Endothelial cell of umbilical vein (primary cell): ENCODE measurements at regions not wholly inside any gene's neighbourhood (a gene's known extent, or its start where the extent isn't known, plus 50 kb on each side); places are given as distances from the start of the nearest gene placed in this dataset.

Experiments
- BruUV-seq: library from RNA; stranded (reverse); fragments of 400-500 nt; replicated peaks from 2 replicates; lab custom pipeline; 2021; lab: Mats Ljungman, UMichigan
- CTCF ChIA-PET: fragments of 300-600, 350-600 bp; sonication (Branson Sonifier 250); formaldehyde crosslinking; loops from one replicate; lab custom pipeline; 2021; ENCODE audit warnings: antibody characterized with exemption, inconsistent platforms; lab: Charles Lee
- POLR2A ChIA-PET: fragments of 300-600, 350-600 bp; sonication (Branson Sonifier 250); formaldehyde crosslinking; loops from one replicate; lab custom pipeline; 2021; ENCODE audit warnings: antibody characterized with exemption, inconsistent platforms; lab: Charles Lee
- DNase-seq: peaks from one replicate; pipeline ENCODE4 v3.0.0-alpha.2; 2011; ENCODE audit warnings: low read depth, low spot score
- FAIRE-seq: peaks from 2 replicates; lab custom pipeline; 2011; peaks lifted over from hg19 to GRCh38; lab: Jason Lieb, UNC
- H2AFZ ChIP-seq: 2 replicates; pipeline ENCODE4 v1.6.0; 2012; ENCODE audit warnings: low read depth, low read length, control low read depth, inconsistent platforms
- H3K27ac ChIP-seq: 2 replicates; pipeline ENCODE4 v1.5.1; 2011; ENCODE audit warnings: low read depth, mild to moderate bottlenecking, control low read depth, low read length, moderate library complexity; ENCODE audit not compliant: insufficient read depth
- H3K27me3 ChIP-seq, 2 experiments: 2 replicates each; pipeline versions ENCODE4 v1.6.0 to v1.6.1; 2011; ENCODE audit warnings: low read length in 2 of 2, mixed read lengths in 1 of 2; ENCODE audit not compliant: control insufficient read depth in 2 of 2, insufficient read depth in 2 of 2
- H3K36me3 ChIP-seq, 2 experiments: 2 replicates in 1 of 2; 3 replicates in 1 of 2; pipeline ENCODE4 v1.5.1; 2011; ENCODE audit warnings: low read length in 2 of 2, mild to moderate bottlenecking in 1 of 2, moderate library complexity in 1 of 2; ENCODE audit not compliant: control insufficient read depth in 2 of 2, insufficient read depth in 2 of 2; ENCODE audit errors: extremely low read depth in 1 of 2
- H3K4me1 ChIP-seq: 3 replicates; pipeline ENCODE4 v1.5.1; 2011; ENCODE audit warnings: mild to moderate bottlenecking, low read length; ENCODE audit not compliant: control insufficient read depth, insufficient read depth; ENCODE audit errors: extremely low read depth
- H3K4me2 ChIP-seq: 2 replicates; pipeline ENCODE4 v1.6.1; 2011; ENCODE audit warnings: low read length, control low read depth, mixed read lengths; ENCODE audit not compliant: insufficient read depth
- H3K4me3 ChIP-seq, 3 experiments: fragments of 200-600 bp in 1 of 3; sonication (generic), shearing (Covaris generic) in 1 of 3; replicated peaks in 1 of 3; 2 replicates each; pipeline ENCODE4 v1.5.1; 2011 to 2016; ENCODE audit warnings: control low read depth in 3 of 3, low read length in 3 of 3, mild to moderate bottlenecking in 2 of 3, inconsistent platforms in 1 of 3, low read depth in 1 of 3, moderate library complexity in 1 of 3; ENCODE audit not compliant: insufficient read depth in 1 of 3
- H3K79me2 ChIP-seq: 2 replicates; pipeline ENCODE4 v1.6.0; 2012; ENCODE audit warnings: low read length, inconsistent platforms; ENCODE audit not compliant: control insufficient read depth, insufficient read depth
- H3K9ac ChIP-seq: replicated peaks from 2 replicates; pipeline ENCODE3; 2011; ENCODE audit warnings: low read length, control low read depth; ENCODE audit not compliant: insufficient read depth; ENCODE audit errors: extremely low read depth
- H3K9me1 ChIP-seq: replicated peaks from 3 replicates; pipeline ENCODE4 v1.6.0; 2011; ENCODE audit warnings: mild to moderate bottlenecking, low read length; ENCODE audit not compliant: control insufficient read depth, insufficient read depth; ENCODE audit errors: extremely low read depth
- H3K9me3 ChIP-seq: replicated peaks from 2 replicates; pipeline ENCODE4 v1.5.1; 2012; ENCODE audit warnings: low read length, inconsistent platforms; ENCODE audit not compliant: control insufficient read depth, insufficient read depth
- H4K20me1 ChIP-seq: replicated peaks from 2 replicates; pipeline ENCODE3; 2011; ENCODE audit warnings: mild to moderate bottlenecking, low read length; ENCODE audit not compliant: control insufficient read depth, insufficient read depth; ENCODE audit errors: extremely low read depth
- CTCF ChIP-seq, 2 donors: IDR thresholded peaks; 1 replicate in 1 of 2; 2 replicates in 1 of 2; pipeline ENCODE4 v1.5.1; 2011; ENCODE audit warnings: low read length in 2 of 2, mild to moderate bottlenecking in 2 of 2, moderate library complexity in 2 of 2, control low read depth in 1 of 2, inconsistent platforms in 1 of 2, low read depth in 1 of 2; ENCODE audit not compliant: insufficient read depth in 1 of 2; ENCODE audit errors: extremely low read depth in 1 of 2
- EZH2 ChIP-seq: IDR thresholded peaks from 2 replicates; pipeline ENCODE4 v1.6.1; 2012; ENCODE audit warnings: borderline replicate concordance, low read depth, mild to moderate bottlenecking, moderate library complexity, low read length, inconsistent platforms; ENCODE audit not compliant: severe bottlenecking
- FOS ChIP-seq: IDR thresholded peaks from 2 replicates; pipeline ENCODE4 v1.6.1; 2011; ENCODE audit warnings: mild to moderate bottlenecking, low read length, moderate library complexity, borderline replicate concordance; ENCODE audit not compliant: insufficient read depth
- GATA2 ChIP-seq: IDR thresholded peaks from 2 replicates; pipeline ENCODE4 v1.7.0; 2011; ENCODE audit warnings: low read depth, mild to moderate bottlenecking, moderate library complexity, mixed read lengths, low read length; ENCODE audit not compliant: insufficient read length, insufficient read depth
- JUN ChIP-seq: IDR thresholded peaks from 2 replicates; pipeline ENCODE4 v1.6.1; 2011; ENCODE audit warnings: borderline replicate concordance, low read depth; ENCODE audit not compliant: insufficient read length, insufficient read depth
- MAX ChIP-seq: IDR thresholded peaks from 2 replicates; pipeline ENCODE4 v1.6.1; 2011; ENCODE audit not compliant: insufficient read depth, insufficient read length
- MYC ChIP-seq: IDR thresholded peaks from one replicate; pipeline ENCODE4 v1.6.1; 2011; ENCODE audit warnings: mild to moderate bottlenecking, low read depth, low read length
- POLR2A ChIP-seq: IDR thresholded peaks from 2 replicates; pipeline ENCODE4 v1.6.1; 2012; ENCODE audit warnings: low read depth, mild to moderate bottlenecking, control low read depth, low read length
- POLR2AphosphoS5 ChIP-seq: IDR thresholded peaks from 2 replicates; pipeline ENCODE4 v1.6.1; 2012; ENCODE audit warnings: low read depth, mild to moderate bottlenecking, control low read depth, low read length, moderate library complexity; ENCODE audit not compliant: insufficient read depth
- dilution Hi-C: fragments of 300-500 bp; cut with MboI; formaldehyde crosslinking; loops from one replicate; pipeline ENCODE4 v1.15.0; 2019; ENCODE audit warnings: low sequenced_read_pairs; ENCODE audit not compliant: extremely low pct_ligation_motif_present
- intact Hi-C: fragments of 100-400 bp; cut with micrococcal nuclease; formaldehyde crosslinking; loops from one replicate; pipeline ENCODE4 v1.10.0; 2022

- H3K4me2 ChIP-seq: no peak overlapping the region
- no TSS peak for BruUV-seq
- dilution Hi-C loops (no loop called here), intact Hi-C loops (no loop called here)
- H3K9me1 ChIP-seq: no peaks in the 10 kb centered on the region
- POLR2A ChIA-PET: no interaction called here
- H3K9ac ChIP-seq: no peak overlapping the region
- H3K9me3 ChIP-seq: no peaks in the 10 kb centered on the region
- no peaks in the 10 kb centered on the region for H3K36me3 ChIP-seq
- no peaks in the 10 kb centered on the region for H4K20me1 ChIP-seq
- no peak overlapping the region for H3K4me3 ChIP-seq
- no peak for TF ChIP-seq JUN
- no peak for TF ChIP-seq FOS
- no peak for TF ChIP-seq CTCF (IDR thresholded peaks at IDR 0.05; ENCODE audit: extremely low read depth in 1 of 2, insufficient read depth in 1 of 2, low read depth in 1 of 2, low read length in 2 of 2)
- no peak for TF ChIP-seq GATA2
- no peak for TF ChIP-seq MYC
- TF ChIP-seq POLR2A: no peak
- no peak for TF ChIP-seq EZH2
- TF ChIP-seq POLR2AphosphoS5: no peak
- TF ChIP-seq MAX: no peak
- peaks cover 11% of the 10 kb centered on the region for H3K4me1 ChIP-seq
- no peak for DNase-seq
- CTCF ChIA-PET: interaction anchor here (1.4 kb wide), 1 partner anchor 253 kb away, joined by 3 read pairs; no protein-coding TSS in a partner anchor
- H3K79me2 ChIP-seq: no peaks in the 10 kb centered on the region
- no peak for FAIRE-seq
- no peak overlapping the region for H2AFZ ChIP-seq
- no peaks in the 10 kb centered on the region for H3K27me3 ChIP-seq
- H3K27ac ChIP-seq: no peak overlapping the region
Measured at GRCh38 chr4:124000233-124000632, 603.6 kb downstream of the SPRY1 start.
